WI38 (cell line): ENCODE measurements at regions not wholly inside any gene's neighbourhood (a gene's known extent, or its start where the extent isn't known, plus 50 kb on each side); places are given as distances from the start of the nearest gene placed in this dataset.

Source experiments
- H3K4me3 ChIP-seq: 2 replicates; pipeline ENCODE4 v1.5.1; 2011; ENCODE audit warnings: low read depth, mild to moderate bottlenecking, control low read depth, low read length
- CTCF ChIP-seq: IDR thresholded peaks from 2 replicates; pipeline ENCODE4 v1.5.1; 2012; ENCODE audit warnings: low read depth, mild to moderate bottlenecking, control low read depth, low read length

- TF ChIP-seq CTCF: no peak
- no peak overlapping the region for H3K4me3 ChIP-seq
Measured at GRCh38 chr4:151553874-151554273, 144.9 kb downstream of the FHIP1A start.

GRCh38 chr4:151555151-151555945 lies 146.4 kb downstream of the FHIP1A start:
- no peak for TF ChIP-seq CTCF
- H3K4me3 ChIP-seq: no peak overlapping the region

GRCh38 chr4:151558496-151559113 lies 149.6 kb downstream of the FHIP1A start:
- no peak overlapping the region for H3K4me3 ChIP-seq
- no peak for TF ChIP-seq CTCF

- TF ChIP-seq CTCF: no peak
- H3K4me3 ChIP-seq: no peak overlapping the region
Measured at GRCh38 chr4:151559595-151559994, 150.6 kb downstream of the FHIP1A start.

GRCh38 chr4:151561551-151562256 lies 152.7 kb downstream of the FHIP1A start:
- no peak overlapping the region for H3K4me3 ChIP-seq
- TF ChIP-seq CTCF: no peak

GRCh38 chr4:151563194-151563593 lies 154.2 kb downstream of the FHIP1A start:
- H3K4me3 ChIP-seq: no peak overlapping the region
- no peak for TF ChIP-seq CTCF

GRCh38 chr4:151564321-151564720 lies 155.3 kb downstream of the FHIP1A start:
- no peak overlapping the region for H3K4me3 ChIP-seq
- no peak for TF ChIP-seq CTCF
